T47D (cell line): ENCODE measurements at regions not wholly inside any gene's neighbourhood (a gene's known extent, or its start where the extent isn't known, plus 50 kb on each side); places are given as distances from the start of the nearest gene placed in this dataset.

Source experiments
- DNase-seq, 2 experiments: peaks; one replicate each; pipeline versions ENCODE4 v3.0.0 to v3.0.0-alpha.2; 2011 to 2012; ENCODE audit warnings: low read depth in 1 of 2, low spot score in 1 of 2
- JUND ChIP-seq: IDR thresholded peaks from 2 replicates; pipeline ENCODE4 v1.6.1; 2012; ENCODE audit warnings: low read depth
- in situ Hi-C: cut with HindIII; loops from 2 replicates; pipeline ENCODE4 v1.10.0; 2016; ENCODE audit warnings: low sequenced_read_pairs, low pct_unique_long_range_greater_than_20kb

- in situ Hi-C loops = no loop called here
- no peak for DNase-seq
- TF ChIP-seq JUND = no peak
Measured at GRCh38 chr13:18961383-18962117, 220.1 kb downstream of the TUBA3C start.

DNA sequence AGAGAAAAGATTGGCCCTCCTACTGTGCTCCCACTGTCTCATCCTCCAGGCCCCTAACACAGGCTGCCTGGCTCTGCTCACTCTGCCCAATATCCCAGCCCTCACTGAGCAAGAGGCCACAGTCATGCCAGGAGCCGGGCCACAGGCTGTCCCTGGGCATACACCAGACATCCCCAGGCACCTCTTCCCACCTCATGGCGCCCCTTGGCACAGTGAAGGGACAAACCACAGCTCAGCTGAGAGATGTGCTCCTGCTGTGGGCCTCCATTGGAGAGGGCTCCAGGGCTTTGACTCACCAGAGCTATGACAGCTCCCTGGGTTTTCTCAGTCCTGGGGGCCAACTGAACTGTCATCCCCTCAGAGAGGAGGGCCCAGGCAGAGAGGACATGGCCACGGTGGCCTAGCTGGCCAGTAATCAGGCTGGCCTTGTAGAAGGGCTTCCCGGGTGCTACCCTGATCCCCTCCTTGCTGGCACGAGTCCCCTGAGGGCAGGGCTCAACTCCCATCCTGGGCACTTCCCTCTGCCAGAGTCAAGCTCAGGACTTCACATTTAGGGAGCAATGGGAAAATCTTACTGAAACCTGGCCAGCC, 220.9 kb downstream of the TUBA3C start:
- DNase-seq = no peak
- in situ Hi-C loops = no loop called here
- no peak for TF ChIP-seq JUND

DNA sequence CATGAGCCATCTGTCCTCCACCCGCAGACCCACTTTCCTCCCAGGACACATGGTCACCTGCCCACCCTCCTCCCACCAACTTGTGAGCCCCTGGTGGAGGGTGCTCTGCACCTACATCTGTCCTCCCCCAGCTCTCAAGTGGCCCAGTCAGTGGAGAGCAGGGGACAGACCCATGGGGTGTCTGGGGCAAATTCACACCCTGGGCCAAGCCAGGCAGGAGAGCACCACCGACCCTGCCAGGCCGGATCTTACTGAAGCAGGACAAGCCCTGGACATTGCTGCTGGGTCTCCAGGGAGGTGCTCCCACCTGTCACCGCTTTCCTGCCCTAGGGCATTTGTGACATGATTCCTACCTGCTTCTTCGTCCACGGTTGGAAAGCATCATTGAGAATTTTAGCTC, 221.6 kb downstream of the TUBA3C start:
- TF ChIP-seq JUND = no peak
- in situ Hi-C loops = no loop called here
- no peak for DNase-seq

DNA sequence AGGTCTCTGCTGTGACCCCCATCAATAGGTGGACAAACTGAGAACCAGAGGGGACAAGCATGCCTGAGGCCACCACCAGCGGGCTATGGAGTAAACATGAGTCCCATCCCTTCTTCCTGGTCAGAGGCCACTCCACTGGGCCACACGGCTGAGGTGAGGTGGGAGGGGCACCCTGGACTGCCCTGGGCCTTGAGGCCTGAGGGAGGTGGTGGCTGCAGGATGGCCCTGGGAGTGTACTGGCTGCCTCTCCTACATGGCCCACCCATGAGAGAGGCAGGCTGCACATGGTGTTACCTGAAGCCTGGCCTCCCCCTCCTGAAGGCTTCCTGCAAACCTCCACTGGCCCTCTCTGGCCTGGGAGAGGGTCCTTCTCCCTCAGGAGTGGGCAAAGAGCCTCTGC, 222.4 kb downstream of the TUBA3C start:
- TF ChIP-seq JUND = no peak
- in situ Hi-C loops = no loop called here

DNA sequence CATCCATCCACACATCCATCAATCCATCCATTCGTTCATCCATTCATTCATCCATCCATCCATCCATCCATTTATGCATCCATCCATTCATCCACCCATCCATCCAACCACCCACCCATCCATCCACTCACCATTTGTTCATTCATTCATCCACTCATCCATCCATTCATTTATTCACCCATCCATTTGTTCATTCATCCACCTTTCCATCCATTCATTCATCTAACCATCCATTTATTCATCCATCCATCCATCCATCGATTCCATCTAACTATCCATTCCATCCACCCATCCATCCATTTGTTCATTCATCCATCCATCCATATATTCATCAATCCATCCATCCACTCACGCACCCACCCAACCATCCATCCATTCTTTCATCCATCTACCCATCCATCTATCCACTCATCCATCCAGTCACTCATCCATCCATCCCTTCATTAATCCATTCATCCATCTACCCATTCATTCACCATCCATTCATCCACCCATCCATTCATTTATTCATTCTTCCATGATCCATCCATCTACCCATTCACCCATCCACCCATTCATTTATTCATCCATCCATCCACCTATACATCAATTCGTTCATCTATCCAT, 225.0 kb downstream of the TUBA3C start:
- no peak for DNase-seq
- in situ Hi-C loops = no loop called here
- TF ChIP-seq JUND = no peak

More for the DNA sequence above, 222.4 kb downstream of the TUBA3C start:
- no peak for DNase-seq

GRCh38 chr13:18954254-18954653, 227.4 kb downstream of the TUBA3C start:
- in situ Hi-C loops = no loop called here
- no peak for TF ChIP-seq JUND
- DNase-seq = no peak

- no peak for TF ChIP-seq JUND
- in situ Hi-C loops = no loop called here
- DNase-seq = no peak
Measured at GRCh38 chr13:18953139-18953930, 228.3 kb downstream of the TUBA3C start.

DNA sequence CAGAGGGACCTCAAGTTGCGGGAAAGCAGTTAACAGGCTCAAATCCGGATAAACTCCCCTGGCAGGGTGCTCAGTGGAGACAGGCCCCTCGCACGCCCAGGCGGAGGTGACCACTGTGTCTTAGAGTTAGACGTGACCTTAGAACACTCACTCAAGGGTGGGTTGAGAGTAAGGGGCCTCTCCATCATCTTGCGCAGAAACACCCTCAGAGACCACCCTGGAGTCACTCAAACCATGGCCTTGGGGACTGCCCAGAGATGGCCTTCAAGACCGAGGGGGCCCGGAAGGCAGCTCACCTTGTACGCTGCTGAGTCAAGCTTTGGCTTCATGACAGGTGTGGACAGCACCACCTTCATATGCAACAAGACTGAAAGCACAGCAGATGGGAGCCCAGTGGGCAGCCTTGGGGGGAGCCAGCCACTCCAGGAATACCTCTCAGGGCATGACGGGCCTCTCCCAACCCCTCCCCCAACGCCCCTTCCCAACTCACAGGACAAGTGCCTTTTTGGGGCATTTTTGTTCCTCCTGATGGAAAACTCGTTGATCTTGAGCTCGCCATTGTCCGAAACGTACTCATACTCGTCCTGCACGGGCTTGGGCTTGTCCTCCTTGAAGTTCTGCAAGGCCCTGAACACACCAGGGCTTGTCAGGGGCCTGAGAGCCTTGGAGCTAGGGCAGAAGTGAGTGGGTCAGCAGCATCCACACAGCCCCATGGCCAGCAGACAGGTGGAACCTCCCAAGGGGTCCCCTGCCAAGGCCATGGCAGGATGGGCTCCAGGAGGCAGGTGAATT, 229.2 kb downstream of the TUBA3C start:
- in situ Hi-C loops = no loop called here
- TF ChIP-seq JUND = no peak
- DNase-seq = no peak

DNA sequence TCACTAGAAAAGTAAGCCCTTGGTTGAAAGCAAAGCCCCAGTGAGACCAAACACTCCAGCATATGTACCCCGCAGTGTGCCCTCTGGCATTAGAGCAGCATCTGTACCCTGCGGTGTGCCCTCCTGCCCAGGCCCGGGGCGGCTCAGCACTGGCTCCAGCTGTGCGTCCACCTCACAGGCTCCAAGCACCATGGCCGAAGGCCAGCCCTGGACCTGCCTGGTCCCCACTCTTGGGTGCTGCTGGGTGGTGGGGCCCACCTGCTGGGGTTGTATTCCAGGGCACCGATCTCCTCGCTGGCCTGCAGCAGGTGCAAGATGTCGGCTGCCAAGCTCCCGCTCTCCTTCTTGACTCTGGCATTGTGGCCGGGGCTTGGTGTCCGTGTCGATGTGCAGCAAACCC, 230.2 kb downstream of the TUBA3C start:
- no peak for TF ChIP-seq JUND
- DNase-seq = no peak
- in situ Hi-C loops = no loop called here

DNA sequence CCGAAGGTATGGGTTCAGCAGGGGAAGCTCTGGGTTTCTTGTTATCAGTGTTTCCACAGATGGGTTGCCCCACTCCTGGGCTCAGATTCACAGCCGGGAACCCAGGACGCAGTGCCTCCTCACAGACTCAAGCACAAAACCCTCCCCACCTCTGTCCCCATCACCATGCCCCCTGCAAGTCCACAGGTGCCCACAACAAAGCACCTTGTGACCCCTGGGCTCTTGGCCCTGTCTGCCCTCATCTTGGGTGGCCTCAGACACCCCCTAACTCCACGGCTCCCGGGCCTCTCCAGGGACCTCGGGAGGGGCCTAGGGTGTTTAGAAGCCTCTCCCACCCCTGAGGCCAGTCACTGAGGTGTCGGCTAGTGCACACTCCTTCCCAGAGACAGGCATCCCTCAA, 231.7 kb downstream of the TUBA3C start:
- in situ Hi-C loops = no loop called here
- DNase-seq = no peak
- TF ChIP-seq JUND = no peak

DNA sequence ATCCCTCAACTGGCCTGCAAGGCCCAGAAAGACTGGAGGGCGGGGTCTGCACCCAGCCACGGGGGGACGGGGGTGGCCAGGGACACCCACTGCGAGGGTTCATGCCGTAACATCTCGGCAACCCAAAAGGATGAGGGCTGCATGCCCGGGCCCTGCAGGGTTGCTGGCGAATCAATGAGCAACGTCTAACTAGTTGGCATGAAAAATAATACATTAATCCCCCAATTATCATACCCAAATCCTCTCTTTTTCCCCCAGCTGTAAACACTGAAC, 232.2 kb downstream of the TUBA3C start:
- DNase-seq = no peak
- in situ Hi-C loops = no loop called here
- TF ChIP-seq JUND = no peak

DNA sequence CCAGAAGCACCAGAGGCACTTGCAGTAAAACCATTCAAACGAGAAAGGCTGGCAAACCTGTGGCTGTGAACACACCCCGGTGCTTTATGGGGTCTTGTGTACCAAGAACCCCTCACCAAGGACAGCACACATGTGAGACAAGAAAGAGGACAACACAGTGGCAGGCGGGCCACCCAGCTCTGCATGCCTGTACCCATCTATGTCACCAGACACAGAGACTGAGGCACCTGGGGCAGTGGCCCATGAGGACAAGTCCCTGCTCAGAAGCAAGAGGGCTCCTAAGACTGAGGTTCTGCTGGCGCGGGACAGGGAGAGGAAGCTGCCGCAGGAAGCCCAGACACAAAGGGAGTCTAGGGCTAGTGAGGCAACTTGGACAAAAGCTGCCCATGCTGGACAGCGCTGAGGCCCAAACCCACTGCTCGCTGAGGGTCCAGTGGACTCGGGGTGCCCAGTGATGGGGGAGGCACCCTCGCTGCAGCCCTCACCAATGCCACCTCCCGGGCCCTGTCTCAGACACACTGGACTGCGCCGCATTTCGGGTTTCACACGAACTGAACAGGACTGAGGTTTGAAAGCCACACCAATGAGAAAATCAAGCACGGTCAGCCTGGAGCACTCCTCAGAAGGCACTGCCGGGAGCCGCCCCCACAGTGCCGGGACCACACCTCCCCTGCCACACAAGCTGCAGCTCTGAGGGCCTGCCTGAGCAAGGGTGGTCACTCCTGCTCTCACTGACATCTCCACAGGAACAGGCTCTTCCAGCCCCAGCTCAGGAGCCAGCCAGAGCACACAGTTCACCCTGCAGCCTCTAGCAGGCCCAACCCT, 232.7 kb downstream of the TUBA3C start:
- in situ Hi-C loops = no loop called here
- no peak for TF ChIP-seq JUND
- DNase-seq = no peak
